Neural progenitor cell (in vitro differentiated cells): ENCODE measurements at regions not wholly inside any gene's neighbourhood (a gene's known extent, or its start where the extent isn't known, plus 50 kb on each side); places are given as distances from the start of the nearest gene placed in this dataset.

Experiments used
- CTCF ChIP-seq: fragments of 200-600 bp; sonication (generic); IDR thresholded peaks from 2 replicates; pipeline ENCODE4 v1.5.1; 2017; ENCODE audit warnings: antibody characterized with exemption, mild to moderate bottlenecking
- EZH2 ChIP-seq: fragments of 200-600 bp; sonication (generic); IDR thresholded peaks from 2 replicates; pipeline ENCODE4 v1.6.1; 2017; ENCODE audit warnings: antibody characterized with exemption, mild to moderate bottlenecking, moderate library complexity
- EZH2phosphoT487 ChIP-seq: fragments of 200-600 bp; sonication (generic); IDR thresholded peaks from 2 replicates; pipeline ENCODE4 v1.6.1; 2017; ENCODE audit warnings: antibody characterized with exemption

GRCh38 chrX:5632061-5632614, 596.5 kb downstream of the NLGN4X start:
- TF ChIP-seq EZH2phosphoT487 = no peak
- no peak for TF ChIP-seq EZH2
- no peak for TF ChIP-seq CTCF
